ENCODE measurements at regions not wholly inside any gene's neighbourhood (a gene's known extent, or its start where the extent isn't known, plus 50 kb on each side); places are given as distances from the start of the nearest gene placed in this dataset.

DNA sequence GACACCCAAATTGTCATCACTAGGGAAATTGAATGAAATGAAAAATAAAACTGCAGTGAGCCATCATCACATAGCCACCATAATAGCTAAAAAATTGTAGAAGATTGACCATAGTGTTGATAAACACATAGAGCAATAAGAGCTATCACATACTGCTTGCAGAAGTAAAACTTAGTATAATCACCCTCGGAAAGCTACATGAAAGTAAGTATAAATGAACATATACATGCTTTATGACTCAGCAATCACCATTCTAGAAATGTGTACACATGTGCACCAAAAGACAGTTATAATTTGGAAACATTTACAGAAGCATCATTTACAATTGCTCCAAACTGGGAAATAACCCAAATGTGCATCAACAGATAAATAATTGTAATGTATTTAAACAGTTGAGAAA lies 153.1 kb upstream of the LRRC7 start:
- POLR2A ChIA-PET: no interaction called here
- Histone ChIP-seq H3K36me3 (replicated peaks in 1 of 2; ENCODE audit: control insufficient read depth in 1 of 2, insufficient read depth in 2 of 2, low read length in 1 of 2) (no peaks in the 10 kb centered on the region), H3F3A (replicated peaks; ENCODE audit: insufficient read depth) (no peaks in the 10 kb centered on the region), H3K4me1 (ENCODE audit: control insufficient read depth in 1 of 2, insufficient read depth in 2 of 2, low read depth in 1 of 2, low read length in 1 of 2) (peaks cover 0 to 8% of the 10 kb centered on the region in 2 experiments; a peak in 1 of 4 replicates), H3K79me2 (ENCODE audit: insufficient read depth) (no peaks in the 10 kb centered on the region), H4K20me1 (ENCODE audit: insufficient read depth) (no peaks in the 10 kb centered on the region), H3K9me2 (no peaks in the 10 kb centered on the region), H3K9me3 (no peaks in the 10 kb centered on the region), H3K27me3 (ENCODE audit: insufficient read depth) (no peaks in the 10 kb centered on the region), H3K27ac (ENCODE audit: low read depth in 2 of 2, low read length in 1 of 2) (no peak overlapping the region), H3K4me2 (no peak overlapping the region), H3K4me3 (ENCODE audit: low read depth in 2 of 2, low read length in 1 of 2) (no peak overlapping the region), H3K9ac (no peak overlapping the region), H2AFZ (ENCODE audit: low read depth) (no peak overlapping the region)
- WGBS (ENCODE audit: low lambda C conversion rate): 24% methylated on average over 1 of the region's 1 CpG
- DNase-seq: no peak
- CTCF ChIA-PET: no interaction called here
- TF ChIP-seq FOXJ3 (CRISPR knock-in tag; IDR thresholded peaks at IDR 0.05): no peak
- TF ChIP-seq MXI1 (IDR thresholded peaks at IDR 0.05; ENCODE audit: low read depth, low read length): no peak
- TF ChIP-seq SMC3 (IDR thresholded peaks at IDR 0.05; ENCODE audit: low read depth, low read length): no peak
- TF ChIP-seq, protein P1, sequence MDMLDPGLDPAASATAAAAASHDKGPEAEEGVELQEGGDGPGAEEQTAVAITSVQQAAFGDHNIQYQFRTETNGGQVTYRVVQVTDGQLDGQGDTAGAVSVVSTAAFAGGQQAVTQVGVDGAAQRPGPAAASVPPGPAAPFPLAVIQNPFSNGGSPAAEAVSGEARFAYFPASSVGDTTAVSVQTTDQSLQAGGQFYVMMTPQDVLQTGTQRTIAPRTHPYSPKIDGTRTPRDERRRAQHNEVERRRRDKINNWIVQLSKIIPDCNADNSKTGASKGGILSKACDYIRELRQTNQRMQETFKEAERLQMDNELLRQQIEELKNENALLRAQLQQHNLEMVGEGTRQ (IDR thresholded peaks at IDR 0.05; ENCODE audit: borderline replicate concordance, low read depth, low read length): no peak
- no peak for TF ChIP-seq GABPA (IDR thresholded peaks at IDR 0.05; ENCODE audit: low read depth)
- no peak for TF ChIP-seq TCF12 (IDR thresholded peaks at IDR 0.05)

DNA sequence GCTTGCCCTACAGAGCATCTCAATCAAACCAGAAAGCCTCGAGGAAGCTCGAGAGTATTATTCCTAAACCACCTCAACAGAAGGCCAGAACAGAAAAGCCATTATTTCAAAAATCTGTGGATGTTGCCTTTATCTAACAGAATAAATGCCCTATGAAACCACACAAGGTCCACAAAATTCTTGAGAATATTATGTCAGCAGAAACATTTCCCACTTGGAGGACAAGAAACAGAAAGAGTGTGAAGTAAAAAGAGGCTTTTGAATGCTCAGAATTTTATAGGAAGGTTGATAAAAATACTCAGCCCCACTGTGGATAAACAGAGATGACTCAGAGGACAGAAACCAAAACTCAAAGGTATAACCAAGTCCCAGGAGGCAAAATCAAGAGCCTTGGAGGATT lies 146.4 kb upstream of the LRRC7 start:
- TF ChIP-seq NFIC (IDR thresholded peaks at IDR 0.05; ENCODE audit: borderline replicate concordance) (no peak), TCF12 (IDR thresholded peaks at IDR 0.05) (no peak), GABPA (IDR thresholded peaks at IDR 0.05; ENCODE audit: low read depth) (no peak), POLR2AphosphoS5 (IDR thresholded peaks at IDR 0.05; ENCODE audit: low read depth, low read length) (no peak)
- TF ChIP-seq, protein P2, sequence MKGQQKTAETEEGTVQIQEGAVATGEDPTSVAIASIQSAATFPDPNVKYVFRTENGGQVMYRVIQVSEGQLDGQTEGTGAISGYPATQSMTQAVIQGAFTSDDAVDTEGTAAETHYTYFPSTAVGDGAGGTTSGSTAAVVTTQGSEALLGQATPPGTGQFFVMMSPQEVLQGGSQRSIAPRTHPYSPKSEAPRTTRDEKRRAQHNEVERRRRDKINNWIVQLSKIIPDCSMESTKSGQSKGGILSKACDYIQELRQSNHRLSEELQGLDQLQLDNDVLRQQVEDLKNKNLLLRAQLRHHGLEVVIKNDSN (IDR thresholded peaks at IDR 0.05; ENCODE audit: borderline replicate concordance, low read depth): no peak
- DNase-seq: no peak
- CTCF ChIA-PET: interaction anchor here (0.5 kb wide), 1 partner anchor 213 kb away, joined by 3 read pairs; no protein-coding TSS in a partner anchor

DNA sequence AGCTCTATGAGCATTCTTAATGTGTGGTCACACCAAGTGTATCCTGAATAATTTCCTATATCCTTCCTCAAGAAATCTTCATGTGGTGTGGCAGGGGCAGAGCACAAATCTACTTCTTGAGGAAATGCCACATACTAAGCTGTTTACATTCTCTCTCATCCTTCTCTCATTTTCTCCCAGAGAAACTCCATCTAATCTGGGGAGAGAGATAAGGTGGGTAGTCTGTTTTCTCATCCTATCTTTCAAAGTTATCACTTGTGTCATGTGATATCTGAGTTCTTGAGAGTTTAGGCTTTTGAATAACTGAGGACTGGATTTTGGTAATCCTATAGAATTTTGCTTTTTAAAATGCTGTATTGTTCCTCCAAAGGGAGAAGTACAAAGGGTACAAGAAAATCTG lies 141.9 kb upstream of the LRRC7 start:
- POLR2A ChIA-PET: no interaction called here
- CTCF ChIA-PET: no interaction called here
- no peaks in the 10 kb centered on the region for H3K36me3 ChIP-seq (replicated peaks in 1 of 2; ENCODE audit: control insufficient read depth in 1 of 2, insufficient read depth in 2 of 2, low read length in 1 of 2)

More for the DNA sequence above, 146.4 kb upstream of the LRRC7 start:
- H3K36me3 ChIP-seq (replicated peaks in 1 of 2; ENCODE audit: control insufficient read depth in 1 of 2, insufficient read depth in 2 of 2, low read length in 1 of 2): no peaks in the 10 kb centered on the region
- H4K20me1 ChIP-seq (ENCODE audit: insufficient read depth): no peaks in the 10 kb centered on the region
- no peaks in the 10 kb centered on the region for H3K9me3 ChIP-seq
- no peak overlapping the region for H2AFZ ChIP-seq (ENCODE audit: low read depth)
- POLR2A ChIA-PET: no interaction called here
- no peaks in the 10 kb centered on the region for H3K79me2 ChIP-seq (ENCODE audit: insufficient read depth)
- H3K27me3 ChIP-seq (ENCODE audit: insufficient read depth): no peaks in the 10 kb centered on the region
- no peak overlapping the region for H3K4me2 ChIP-seq
- no peak overlapping the region for H3K9ac ChIP-seq
- no peaks in the 10 kb centered on the region for H3K9me2 ChIP-seq
- 51% methylated on average over 2 of the region's 2 CpGs for WGBS (ENCODE audit: low lambda C conversion rate)
- no peaks in the 10 kb centered on the region for H3F3A ChIP-seq (replicated peaks; ENCODE audit: insufficient read depth)
- no peak overlapping the region for H3K4me3 ChIP-seq (ENCODE audit: low read depth in 2 of 2, low read length in 1 of 2)
- H3K27ac ChIP-seq (ENCODE audit: low read depth in 2 of 2, low read length in 1 of 2): no peak overlapping the region
- no peaks in the 10 kb centered on the region for H3K4me1 ChIP-seq (ENCODE audit: control insufficient read depth in 1 of 2, insufficient read depth in 2 of 2, low read depth in 1 of 2, low read length in 1 of 2)

More for the DNA sequence above, 141.9 kb upstream of the LRRC7 start:
- H3F3A ChIP-seq (replicated peaks; ENCODE audit: insufficient read depth): no peaks in the 10 kb centered on the region
- TF ChIP-seq GABPA (IDR thresholded peaks at IDR 0.05; ENCODE audit: low read depth): no peak
- TF ChIP-seq EZH2phosphoT487 (IDR thresholded peaks at IDR 0.05; ENCODE audit: borderline replicate concordance, low read depth): no peak
- TF ChIP-seq NRF1 (IDR thresholded peaks at IDR 0.05; ENCODE audit: low read depth, low read length): no peak
- TF ChIP-seq JUND (IDR thresholded peaks at IDR 0.05): no peak
- no peak for TF ChIP-seq MXI1 (IDR thresholded peaks at IDR 0.05; ENCODE audit: low read depth, low read length)
- TF ChIP-seq, protein P3, sequence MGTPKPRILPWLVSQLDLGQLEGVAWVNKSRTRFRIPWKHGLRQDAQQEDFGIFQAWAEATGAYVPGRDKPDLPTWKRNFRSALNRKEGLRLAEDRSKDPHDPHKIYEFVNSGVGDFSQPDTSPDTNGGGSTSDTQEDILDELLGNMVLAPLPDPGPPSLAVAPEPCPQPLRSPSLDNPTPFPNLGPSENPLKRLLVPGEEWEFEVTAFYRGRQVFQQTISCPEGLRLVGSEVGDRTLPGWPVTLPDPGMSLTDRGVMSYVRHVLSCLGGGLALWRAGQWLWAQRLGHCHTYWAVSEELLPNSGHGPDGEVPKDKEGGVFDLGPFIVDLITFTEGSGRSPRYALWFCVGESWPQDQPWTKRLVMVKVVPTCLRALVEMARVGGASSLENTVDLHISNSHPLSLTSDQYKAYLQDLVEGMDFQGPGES (IDR thresholded peaks at IDR 0.05; ENCODE audit: low read depth, low read length): no peak
- TF ChIP-seq, protein P4, sequence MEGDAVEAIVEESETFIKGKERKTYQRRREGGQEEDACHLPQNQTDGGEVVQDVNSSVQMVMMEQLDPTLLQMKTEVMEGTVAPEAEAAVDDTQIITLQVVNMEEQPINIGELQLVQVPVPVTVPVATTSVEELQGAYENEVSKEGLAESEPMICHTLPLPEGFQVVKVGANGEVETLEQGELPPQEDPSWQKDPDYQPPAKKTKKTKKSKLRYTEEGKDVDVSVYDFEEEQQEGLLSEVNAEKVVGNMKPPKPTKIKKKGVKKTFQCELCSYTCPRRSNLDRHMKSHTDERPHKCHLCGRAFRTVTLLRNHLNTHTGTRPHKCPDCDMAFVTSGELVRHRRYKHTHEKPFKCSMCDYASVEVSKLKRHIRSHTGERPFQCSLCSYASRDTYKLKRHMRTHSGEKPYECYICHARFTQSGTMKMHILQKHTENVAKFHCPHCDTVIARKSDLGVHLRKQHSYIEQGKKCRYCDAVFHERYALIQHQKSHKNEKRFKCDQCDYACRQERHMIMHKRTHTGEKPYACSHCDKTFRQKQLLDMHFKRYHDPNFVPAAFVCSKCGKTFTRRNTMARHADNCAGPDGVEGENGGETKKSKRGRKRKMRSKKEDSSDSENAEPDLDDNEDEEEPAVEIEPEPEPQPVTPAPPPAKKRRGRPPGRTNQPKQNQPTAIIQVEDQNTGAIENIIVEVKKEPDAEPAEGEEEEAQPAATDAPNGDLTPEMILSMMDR (IDR thresholded peaks at IDR 0.05): no peak
- no peak for TF ChIP-seq TEAD4 (IDR thresholded peaks at IDR 0.05; ENCODE audit: borderline replicate concordance, insufficient read depth)
- TF ChIP-seq, protein P2 (IDR thresholded peaks at IDR 0.05; ENCODE audit: borderline replicate concordance, low read depth): no peak
- no peak for TF ChIP-seq TAF1 (IDR thresholded peaks at IDR 0.05; ENCODE audit: borderline replicate concordance, low read depth, low read length)
- TF ChIP-seq FOXJ3 (CRISPR knock-in tag; IDR thresholded peaks at IDR 0.05): no peak
- no peak for TF ChIP-seq SIN3A (IDR thresholded peaks at IDR 0.05; ENCODE audit: borderline replicate concordance, low read depth, low read length)
- no peak for TF ChIP-seq POLR2AphosphoS5 (IDR thresholded peaks at IDR 0.05; ENCODE audit: low read depth, low read length)
- no peak overlapping the region for H3K9ac ChIP-seq
- H2AFZ ChIP-seq (ENCODE audit: low read depth): no peak overlapping the region
- no peaks in the 10 kb centered on the region for H3K9me3 ChIP-seq
- DNase-seq: no peak
- no peaks in the 10 kb centered on the region for H3K79me2 ChIP-seq (ENCODE audit: insufficient read depth)
- no peaks in the 10 kb centered on the region for H3K4me1 ChIP-seq (ENCODE audit: control insufficient read depth in 1 of 2, insufficient read depth in 2 of 2, low read depth in 1 of 2, low read length in 1 of 2)
- no peaks in the 10 kb centered on the region for H4K20me1 ChIP-seq (ENCODE audit: insufficient read depth)
- H3K4me3 ChIP-seq (ENCODE audit: low read depth in 2 of 2, low read length in 1 of 2): no peak overlapping the region
- no peaks in the 10 kb centered on the region for H3K27me3 ChIP-seq (ENCODE audit: insufficient read depth)
- H3K27ac ChIP-seq (ENCODE audit: low read depth in 2 of 2, low read length in 1 of 2): no peak overlapping the region
- no peaks in the 10 kb centered on the region for H3K9me2 ChIP-seq
- H3K4me2 ChIP-seq: no peak overlapping the region

Data from SK-N-SH (cell line).